MM.1S (cell line): ENCODE measurements at regions not wholly inside any gene's neighbourhood (a gene's known extent, or its start where the extent isn't known, plus 50 kb on each side); places are given as distances from the start of the nearest gene placed in this dataset.

Source experiments
- CTCF ChIP-seq: fragments of 300-600 bp; sonication (generic); IDR thresholded peaks from 2 replicates; pipeline ENCODE4 v1.5.1; 2016; ENCODE audit warnings: antibody characterized with exemption, low read length, mixed read lengths
- EZH2phosphoT487 ChIP-seq: fragments of 300-600 bp; sonication (generic); IDR thresholded peaks from 2 replicates; pipeline ENCODE4 v1.6.1; 2018; ENCODE audit warnings: antibody characterized with exemption, low read length

- TF ChIP-seq EZH2phosphoT487 (no peak), CTCF (no peak)
These were observed 441.6 kb downstream of the DYNC2H1 start for GRCh38 chr11:103550811-103551210.
